ENCODE measurements at regions not wholly inside any gene's neighbourhood (a gene's known extent, or its start where the extent isn't known, plus 50 kb on each side); places are given as distances from the start of the nearest gene placed in this dataset.

GRCh38 chr1:218686258-218686657 lies 341.1 kb downstream of the TGFB2 start:
- DNase-seq, result no peak

- DNase-seq, result no peak
These were observed 341.6 kb downstream of the TGFB2 start for GRCh38 chr1:218686761-218687160.

GRCh38 chr1:218692808-218693207 lies 347.7 kb downstream of the TGFB2 start:
- DNase-seq, result no peak

GRCh38 chr1:218693599-218693998 lies 348.5 kb downstream of the TGFB2 start:
- DNase-seq, result no peak

DNA sequence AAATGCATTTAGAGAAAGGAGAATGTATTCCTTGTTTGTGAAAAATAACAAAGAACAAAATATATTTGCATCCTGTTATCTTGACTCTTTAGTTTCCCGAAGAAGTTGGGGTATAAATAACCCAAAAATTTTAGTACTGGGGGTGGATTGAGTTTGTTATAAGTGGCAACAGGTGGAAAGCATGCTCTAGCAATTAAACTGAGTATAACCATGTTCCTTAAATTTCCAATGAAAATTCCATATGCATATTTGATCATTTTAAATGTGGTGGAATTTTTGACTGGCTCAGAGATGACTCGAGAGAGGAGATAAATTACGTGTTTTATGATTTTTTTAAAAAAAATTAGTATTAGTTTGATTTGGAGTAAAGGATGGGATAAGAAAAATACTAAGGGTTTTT lies 348.9 kb downstream of the TGFB2 start:
- DNase-seq, result no peak

GRCh38 chr1:218694636-218695035 lies 349.5 kb downstream of the TGFB2 start:
- DNase-seq, result no peak

DNA sequence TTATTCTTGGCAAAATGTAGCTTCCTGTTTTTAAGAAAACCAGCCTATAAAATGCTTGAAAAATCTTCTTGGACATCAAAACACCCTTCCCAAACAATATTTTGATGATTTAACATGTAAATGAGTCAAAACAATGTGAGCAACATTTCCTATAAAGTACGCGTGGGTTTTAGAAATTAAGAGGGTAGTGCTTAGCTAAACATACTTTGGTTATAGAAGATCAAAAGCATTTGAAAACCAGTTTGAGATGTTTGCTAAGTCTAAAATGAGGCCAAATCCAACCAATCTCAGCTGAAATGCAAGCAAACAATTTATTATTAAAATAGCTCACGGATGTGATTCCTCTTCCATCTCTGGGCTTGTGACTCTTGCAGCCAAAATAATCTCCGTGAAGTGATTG lies 350.4 kb downstream of the TGFB2 start:
- no peak for DNase-seq

DNA sequence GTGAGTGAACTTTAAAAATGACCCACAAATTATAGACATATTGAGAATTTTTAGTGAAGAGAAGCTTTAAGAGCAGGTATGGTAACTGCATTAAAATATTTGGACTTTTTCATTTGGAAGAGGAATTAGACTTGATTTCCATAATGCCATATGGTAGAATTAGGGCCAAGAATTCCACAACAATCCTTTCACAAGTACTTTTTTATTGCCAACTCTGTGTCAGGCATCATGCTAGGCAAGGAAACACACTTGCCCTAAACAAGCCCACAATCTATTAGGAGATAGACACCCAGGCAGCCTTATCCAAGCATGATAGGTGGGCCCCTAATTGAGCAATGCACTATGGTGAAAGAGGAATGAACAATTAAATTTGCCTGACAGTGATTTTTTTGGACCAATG lies 353.0 kb downstream of the TGFB2 start:
- DNase-seq, result no peak

GRCh38 chr1:218699421-218699820 lies 354.3 kb downstream of the TGFB2 start:
- no peak for DNase-seq

DNA sequence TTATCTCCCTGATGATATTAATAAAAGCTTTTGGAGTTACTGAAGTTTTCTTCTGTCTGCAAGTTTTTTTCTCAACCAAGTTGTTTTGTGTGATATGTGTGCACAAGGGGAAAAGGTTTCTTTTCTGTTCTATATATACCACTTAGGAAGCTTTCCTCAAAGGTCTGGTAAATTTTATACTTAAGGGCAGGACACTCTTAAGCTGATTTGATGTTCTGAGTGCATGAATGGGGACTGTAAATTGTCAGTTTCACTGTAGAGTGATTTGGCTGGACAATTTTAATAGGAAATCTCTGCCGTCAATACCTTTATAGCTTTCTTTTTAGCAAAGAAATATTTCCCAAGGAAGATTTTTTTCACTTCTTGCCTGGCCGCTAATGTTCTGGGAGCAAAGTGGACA lies 354.7 kb downstream of the TGFB2 start:
- DNase-seq, result no peak

DNA sequence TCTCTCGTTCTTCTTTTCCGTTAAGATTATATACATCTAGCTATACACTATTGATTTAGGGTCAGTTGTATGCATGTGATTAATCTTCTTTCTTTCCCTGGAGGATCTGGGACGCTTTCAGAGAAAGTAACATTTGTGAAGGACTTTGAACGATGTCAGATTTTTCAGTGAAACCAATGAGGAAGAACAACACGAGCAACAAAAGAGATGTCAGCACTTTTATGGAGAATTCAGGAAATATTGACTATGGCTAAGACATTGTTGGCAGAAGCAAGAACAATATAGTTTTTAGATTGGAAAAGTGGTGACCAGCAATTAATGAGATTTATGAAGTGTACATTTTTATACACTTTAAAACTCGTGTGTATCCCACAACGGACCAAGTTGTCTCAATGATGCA lies 355.5 kb downstream of the TGFB2 start:
- DNase-seq, result no peak

GRCh38 chr1:218701131-218701530 lies 356.0 kb downstream of the TGFB2 start:
- DNase-seq, result no peak

DNA sequence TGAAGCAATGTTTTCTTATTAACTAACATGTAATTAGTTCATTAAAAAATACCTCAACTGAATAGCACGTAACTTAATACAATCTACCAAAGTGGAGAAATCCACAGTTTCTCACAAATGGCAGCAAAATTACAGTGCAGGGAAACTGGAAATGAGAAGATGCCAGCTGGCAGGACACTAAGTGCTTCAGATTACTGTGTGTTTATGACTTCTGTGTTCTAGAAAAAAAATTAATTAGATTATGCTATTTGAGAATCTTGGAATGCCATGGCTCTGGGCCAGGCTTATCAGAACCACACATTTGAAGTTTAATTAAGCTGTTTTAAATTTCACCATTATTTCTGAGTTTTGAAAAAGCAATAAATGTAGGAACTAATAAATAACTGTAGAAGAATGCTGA lies 357.6 kb downstream of the TGFB2 start:
- DNase-seq, result no peak

GRCh38 chr1:218703836-218704235 lies 358.7 kb downstream of the TGFB2 start:
- no peak for DNase-seq

- DNase-seq, result no peak
These were observed 360.3 kb downstream of the TGFB2 start for GRCh38 chr1:218705391-218705790.

DNA sequence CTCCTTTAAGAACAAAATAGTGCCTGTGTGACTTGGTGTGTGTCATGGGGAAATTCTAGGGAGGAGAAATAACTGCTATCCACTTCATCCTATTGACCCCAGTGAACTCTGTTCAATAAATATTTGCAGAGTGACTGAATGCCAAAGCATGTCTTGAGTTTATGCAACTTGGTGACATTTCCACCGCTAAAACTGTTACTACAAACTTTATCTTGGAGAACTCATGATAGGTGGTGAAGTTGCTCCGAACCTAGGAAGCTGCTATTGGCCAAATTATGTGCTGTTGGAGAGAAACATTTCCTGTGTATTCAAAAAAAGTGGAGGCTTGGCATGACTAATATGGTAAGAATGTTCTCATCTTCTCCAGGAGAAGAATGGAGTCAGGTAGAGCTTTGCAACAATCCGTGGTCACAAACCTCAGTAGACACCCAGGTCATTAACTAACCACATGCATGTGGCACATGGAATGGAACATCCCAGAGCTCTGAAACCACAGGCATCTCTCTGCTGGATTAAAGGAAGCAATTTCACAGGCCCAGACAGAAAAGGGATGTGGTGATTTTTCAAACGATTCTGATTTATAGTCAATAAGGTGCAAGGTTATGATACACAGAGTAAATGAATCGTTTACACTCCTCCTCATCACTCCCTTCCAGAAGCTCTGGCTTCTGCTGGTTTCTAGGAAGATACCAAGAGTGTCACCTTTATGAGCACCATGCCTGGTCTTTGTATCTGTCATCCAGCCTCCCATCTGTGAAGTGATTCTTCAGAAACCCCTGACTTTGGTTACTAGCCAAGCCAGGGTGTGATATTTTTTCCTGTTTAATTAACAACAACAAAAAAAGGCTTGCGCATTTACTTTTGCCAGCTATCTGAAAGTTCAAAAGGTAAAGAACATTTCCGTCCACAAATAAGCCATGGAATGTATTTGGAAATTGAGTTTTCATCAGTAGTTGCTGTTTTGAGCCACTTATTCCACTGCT lies 361.1 kb downstream of the TGFB2 start:
- no peak for DNase-seq

DNA sequence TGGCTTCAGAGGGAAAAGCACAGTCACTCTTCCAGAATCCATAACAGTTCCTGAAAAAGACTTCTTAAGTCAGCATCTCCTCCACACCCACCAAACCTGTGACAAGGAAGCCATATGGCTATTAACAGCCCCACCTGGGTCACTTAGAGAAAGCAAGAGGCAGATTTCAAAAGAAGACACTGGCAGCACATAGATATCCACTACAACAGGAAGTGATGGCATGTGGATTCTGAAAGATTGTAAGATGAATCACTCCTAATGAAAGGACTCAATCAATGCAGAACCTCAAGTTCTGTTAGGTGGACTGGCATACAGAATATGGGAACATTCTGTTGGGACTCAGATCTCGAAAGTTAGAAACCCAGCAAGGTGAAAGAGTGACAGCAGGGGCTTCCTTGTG lies 365.9 kb downstream of the TGFB2 start:
- DNase-seq, result no peak

GRCh38 chr1:218711884-218712674 lies 366.9 kb downstream of the TGFB2 start:
- no peak for DNase-seq

- no peak for DNase-seq
These were observed 367.5 kb downstream of the TGFB2 start for GRCh38 chr1:218712677-218713076.

GRCh38 chr1:218715961-218716669 lies 371.0 kb downstream of the TGFB2 start:
- DNase-seq, result no peak

- no peak for DNase-seq
These were observed 372.4 kb downstream of the TGFB2 start for GRCh38 chr1:218717575-218717974.

GRCh38 chr1:218718206-218718605 lies 373.1 kb downstream of the TGFB2 start:
- DNase-seq, result no peak

- no peak for DNase-seq
These were observed 373.8 kb downstream of the TGFB2 start for GRCh38 chr1:218718977-218719376.
